ENCODE measurements at regions not wholly inside any gene's neighbourhood (a gene's known extent, or its start where the extent isn't known, plus 50 kb on each side); places are given as distances from the start of the nearest gene placed in this dataset.

GRCh38 chr20:24746351-24746685, 202.8 kb upstream of the CST7 start:
- DNase-seq (peak; percentile 64 to 82 (median 72)), FAIRE-seq (no peak), ATAC-seq (peak; percentile 81 to 95 (median 88))
- intact Hi-C loops (cut with DNase I): no loop called here
- H3K4me3 ChIP-seq: no peak overlapping the region
- H3K27ac ChIP-seq: no peak overlapping the region
- TF ChIP-seq CTCF (IDR thresholded peaks at IDR 0.05): no peak
- WGBS, 2 donors: 14 to 39% methylated on average over 12 of the region's 12 CpGs
- H3K9me3 ChIP-seq: no peaks in the 10 kb centered on the region
- no peaks in the 10 kb centered on the region for H3K36me3 ChIP-seq
- no peaks in the 10 kb centered on the region for H3K27me3 ChIP-seq
- H3K4me1 ChIP-seq: peaks cover 0 to 13% (median 0%) of the 10 kb centered on the region in 3 donors

- FAIRE-seq: no peak
- intact Hi-C loops (cut with DNase I): no loop called here
- Histone ChIP-seq H3K9me3 (no peaks in the 10 kb centered on the region), H3K4me1 (peaks cover 0 to 13% (median 0%) of the 10 kb centered on the region in 3 donors), H3K36me3 (no peaks in the 10 kb centered on the region), H3K4me3 (no peak overlapping the region), H3K27ac (peak overlapping the region in 1 of 4 donors; percentile 16), H3K27me3 (no peaks in the 10 kb centered on the region)
- ATAC-seq: peak in 2 of 4 donors; percentile 11 to 21
- 52 to 58% methylated on average over 10 of the region's 10 CpGs for WGBS, 2 donors
- no peak for DNase-seq
- TF ChIP-seq CTCF (IDR thresholded peaks at IDR 0.05): no peak
These were observed 201.9 kb upstream of the CST7 start for GRCh38 chr20:24747010-24747712.

GRCh38 chr20:24747881-24748595, 201.0 kb upstream of the CST7 start:
- Histone ChIP-seq H3K4me1 (peaks cover 0 to 13% (median 0%) of the 10 kb centered on the region in 3 donors), H3K27ac (peak overlapping the region in 2 of 4 donors; percentile 6 to 16), H3K4me3 (no peak overlapping the region), H3K36me3 (no peaks in the 10 kb centered on the region), H3K27me3 (no peaks in the 10 kb centered on the region), H3K9me3 (no peaks in the 10 kb centered on the region)
- peak in 2 of 6 donors; percentile 45 to 61 for DNase-seq
- 54 to 57% methylated on average over 5 of the region's 5 CpGs for WGBS, 2 donors
- intact Hi-C loops (cut with DNase I): no loop called here
- ATAC-seq: peak in 3 of 4 donors; percentile 26 to 62 (median 57)
- TF ChIP-seq CTCF (IDR thresholded peaks at IDR 0.05): no peak
- FAIRE-seq: no peak

GRCh38 chr20:24751551-24751950, 197.5 kb upstream of the CST7 start:
- ATAC-seq (no peak), DNase-seq (no peak), FAIRE-seq (no peak)
- no peaks in the 10 kb centered on the region for H3K36me3 ChIP-seq
- H3K27me3 ChIP-seq: no peaks in the 10 kb centered on the region
- no peak overlapping the region for H3K4me3 ChIP-seq
- no peak overlapping the region for H3K27ac ChIP-seq
- intact Hi-C loops (cut with DNase I): no loop called here
- WGBS, 2 donors: 94 to 99% methylated on average over 4 of the region's 4 CpGs
- peaks cover 5 to 20% (median 15%) of the 10 kb centered on the region in 3 donors for H3K4me1 ChIP-seq
- no peaks in the 10 kb centered on the region for H3K9me3 ChIP-seq
- TF ChIP-seq CTCF (IDR thresholded peaks at IDR 0.05): no peak

GRCh38 chr20:24752612-24753011, 196.5 kb upstream of the CST7 start:
- H3K4me1 ChIP-seq: peaks cover under 1 to 21% (median 15%) of the 10 kb centered on the region in 3 donors
- peak in 1 of 6 donors; percentile 3 for DNase-seq
- ATAC-seq: no peak
- H3K36me3 ChIP-seq: no peaks in the 10 kb centered on the region
- no peak for FAIRE-seq
- no peak for TF ChIP-seq CTCF (IDR thresholded peaks at IDR 0.05)
- intact Hi-C loops (cut with DNase I): no loop called here
- WGBS, 2 donors: 83 to 84% methylated on average over 6 of the region's 6 CpGs
- no peaks in the 10 kb centered on the region for H3K27me3 ChIP-seq
- H3K4me3 ChIP-seq: no peak overlapping the region
- no peak overlapping the region for H3K27ac ChIP-seq
- H3K9me3 ChIP-seq: no peaks in the 10 kb centered on the region
